ENCODE measurements at regions not wholly inside any gene's neighbourhood (a gene's known extent, or its start where the extent isn't known, plus 50 kb on each side); places are given as distances from the start of the nearest gene placed in this dataset.
"Not testable (repeated sequence)": the region's sequence is repeated elsewhere in the genome, so short reads cannot be mapped to it uniquely, and the experiment has no call there.

GRCh38 chr2:91686046-91686445, 2994.6 kb downstream of the RPIA start:
- DNase-seq; ATAC-seq (ENCODE audit: poor library complexity); intact Hi-C loops (cut with DNase I): not testable (repeated sequence)

Measured in Right ventricle myocardium superior (tissue), 1 donor.